OCI-LY3 (cell line): ENCODE measurements at regions not wholly inside any gene's neighbourhood (a gene's known extent, or its start where the extent isn't known, plus 50 kb on each side); places are given as distances from the start of the nearest gene placed in this dataset.

Experiments
- CTCF ChIP-seq: fragments of 200-600, 300-600 bp; sonication (generic); IDR thresholded peaks from 2 replicates; pipeline ENCODE4 v1.5.1; 2014; ENCODE audit warnings: antibody characterized with exemption, low read length, low read depth
- EZH2phosphoT487 ChIP-seq: fragments of 200-600 bp; shearing (Covaris generic); IDR thresholded peaks from 2 replicates; pipeline ENCODE4 v1.6.1; 2018; ENCODE audit warnings: antibody characterized with exemption, mixed run types, low read depth

GRCh38 chr14:62528296-62528695 lies 517.0 kb downstream of the KCNH5 start:
- TF ChIP-seq CTCF, result no peak
- no peak for TF ChIP-seq EZH2phosphoT487
